SK-MEL-5 (cell line): ENCODE measurements at regions not wholly inside any gene's neighbourhood (a gene's known extent, or its start where the extent isn't known, plus 50 kb on each side); places are given as distances from the start of the nearest gene placed in this dataset.
"Not testable (repeated sequence)": the region's sequence is repeated elsewhere in the genome, so short reads cannot be mapped to it uniquely, and the experiment has no call there.

Experiments
- DNase-seq: peaks from one replicate; pipeline ENCODE4 v3.0.0-alpha.2; 2016; ENCODE audit warnings: low read depth, low spot score
- in situ Hi-C: cut with HindIII; loops from 2 replicates; pipeline ENCODE4 v1.10.0; 2016; ENCODE audit warnings: low sequenced_read_pairs, high pct_unique_total_duplicates, low pct_unique_long_range_greater_than_20kb

DNA sequence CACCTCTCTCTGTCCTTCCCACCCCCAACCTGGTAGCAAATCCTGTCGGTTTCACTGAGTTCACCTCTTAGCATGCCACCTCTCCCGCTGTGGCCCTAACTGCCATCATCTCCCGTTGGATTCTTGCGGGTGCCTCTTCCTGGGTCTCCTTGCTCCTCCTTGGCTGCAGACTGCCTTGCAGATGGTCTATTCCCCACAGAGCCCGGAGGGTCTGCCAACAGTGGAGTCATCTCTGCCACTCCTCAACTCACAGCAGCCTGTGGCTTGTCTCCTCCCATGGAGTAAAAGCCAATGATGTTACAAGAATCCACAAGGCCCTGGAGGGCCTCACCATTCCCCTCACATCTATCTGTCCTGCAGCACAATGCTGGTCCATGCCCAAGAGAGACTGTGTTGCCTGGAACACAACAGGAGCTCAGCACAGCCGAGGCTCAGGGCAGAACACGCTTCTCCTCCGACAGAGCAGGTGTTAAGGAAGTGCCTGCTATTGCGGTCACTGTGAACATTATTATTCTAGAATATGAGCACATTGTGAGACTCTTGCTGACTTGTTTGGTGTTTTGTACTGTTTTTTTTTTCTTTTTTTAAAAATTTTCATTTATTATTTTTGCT, 241.8 kb upstream of the SULF2 start:
- in situ Hi-C loops: no loop called here
- DNase-seq: no peak

DNA sequence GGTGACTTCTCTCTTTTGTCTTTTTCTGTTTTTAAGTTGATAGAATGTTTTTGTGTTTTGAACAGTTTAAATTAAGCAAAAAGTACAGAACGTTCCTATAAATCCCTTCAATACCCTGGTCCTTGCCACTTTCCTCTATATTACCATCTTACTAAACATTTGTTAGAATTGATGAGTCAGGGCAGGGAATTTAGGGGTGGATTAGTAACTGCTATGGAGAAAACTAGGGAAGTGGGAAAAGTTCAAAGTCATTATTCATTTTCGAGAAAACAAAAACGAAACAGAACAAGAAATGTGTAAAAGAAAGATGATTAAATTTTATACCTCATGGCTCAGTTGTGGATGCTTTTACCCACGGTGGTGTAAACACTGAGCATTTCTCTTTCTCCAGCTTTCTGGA, 240.4 kb upstream of the SULF2 start:
- in situ Hi-C loops: no loop called here
- DNase-seq: no peak

DNA sequence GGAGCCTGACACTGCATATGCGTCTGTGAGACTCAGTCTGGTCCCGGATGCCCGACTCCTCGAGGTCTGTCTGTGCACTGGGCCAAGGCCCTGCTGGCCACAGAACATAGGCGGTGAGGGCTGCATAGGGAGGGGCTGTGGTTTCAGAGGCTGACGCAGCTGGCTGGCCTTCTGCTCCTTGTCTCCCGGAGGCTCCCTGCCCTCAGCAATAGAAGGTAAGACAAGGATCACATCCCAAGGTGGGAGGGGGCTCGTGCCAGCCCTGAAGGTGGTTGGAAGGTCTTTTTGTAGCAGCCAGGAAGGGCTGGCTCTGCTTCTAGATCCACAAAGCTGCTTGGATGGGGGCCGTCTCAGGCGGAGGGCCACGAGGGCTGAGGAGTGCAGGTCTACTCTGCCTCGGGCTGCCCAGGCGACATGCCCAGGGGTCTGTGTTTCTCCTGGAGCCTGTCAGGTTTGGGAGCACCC, 239.8 kb upstream of the SULF2 start:
- in situ Hi-C loops: no loop called here
- DNase-seq: peak; percentile 10

GRCh38 chr20:48024539-48024938, 239.3 kb upstream of the SULF2 start:
- in situ Hi-C loops: no loop called here

GRCh38 chr20:48020696-48021095, 235.4 kb upstream of the SULF2 start:
- in situ Hi-C loops, DNase-seq: not testable (repeated sequence)

More at GRCh38 chr20:48024539-48024938, 239.3 kb upstream of the SULF2 start:
- DNase-seq: no peak

- in situ Hi-C loops: no loop called here
- DNase-seq: no peak
Measured at GRCh38 chr20:48019940-48020339, 234.7 kb upstream of the SULF2 start.

- no peak for DNase-seq
- in situ Hi-C loops: no loop called here
Measured at GRCh38 chr20:48019496-48019895, 234.2 kb upstream of the SULF2 start.

GRCh38 chr20:48018851-48019250, 233.6 kb upstream of the SULF2 start:
- DNase-seq, in situ Hi-C loops: not testable (repeated sequence)

- in situ Hi-C loops: no loop called here
- DNase-seq: no peak
Measured at GRCh38 chr20:48017992-48018391, 232.7 kb upstream of the SULF2 start.

- DNase-seq: no peak
Measured at GRCh38 chr20:48017509-48017908, 232.2 kb upstream of the SULF2 start.

GRCh38 chr20:48015943-48016723, 230.9 kb upstream of the SULF2 start:
- DNase-seq: peak; percentile 42
- in situ Hi-C loops: no loop called here

More at GRCh38 chr20:48017509-48017908, 232.2 kb upstream of the SULF2 start:
- in situ Hi-C loops: no loop called here

DNA sequence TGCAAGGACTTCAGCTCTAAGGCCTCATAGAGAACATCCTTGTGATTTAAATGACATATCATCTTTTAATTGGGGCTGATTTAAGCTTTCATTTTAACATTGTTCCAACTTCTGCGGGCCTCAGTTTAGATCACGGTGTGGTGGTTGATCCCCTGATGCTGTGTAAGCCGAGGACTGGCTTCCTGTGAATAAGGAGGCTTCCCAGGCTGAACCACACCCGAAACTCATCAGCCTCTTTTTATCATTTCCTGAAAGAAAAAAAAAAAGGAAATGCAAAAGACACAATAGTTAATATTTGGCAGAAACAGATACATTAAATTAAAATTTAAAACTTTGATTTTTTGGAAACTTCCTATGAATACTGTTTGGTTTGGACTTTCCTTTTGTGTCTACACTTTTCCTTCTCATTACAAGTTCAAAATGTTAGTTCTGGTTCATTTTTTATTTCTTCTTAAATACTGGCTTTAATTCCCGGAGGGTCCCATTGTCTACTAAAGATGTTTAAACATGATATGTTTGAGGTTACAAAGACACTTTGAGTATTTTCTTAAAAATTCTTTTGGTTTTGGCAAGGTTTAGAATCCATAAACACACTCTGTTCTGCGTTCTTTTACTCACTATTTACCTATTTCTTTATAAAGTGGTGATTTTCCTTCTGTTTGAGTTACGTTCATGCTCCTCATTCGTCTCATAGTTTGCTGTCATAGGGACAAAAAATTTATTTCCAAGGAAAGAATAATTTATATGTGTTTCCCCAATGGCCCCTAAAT, 230.0 kb upstream of the SULF2 start:
- DNase-seq: no peak
- in situ Hi-C loops: no loop called here

DNA sequence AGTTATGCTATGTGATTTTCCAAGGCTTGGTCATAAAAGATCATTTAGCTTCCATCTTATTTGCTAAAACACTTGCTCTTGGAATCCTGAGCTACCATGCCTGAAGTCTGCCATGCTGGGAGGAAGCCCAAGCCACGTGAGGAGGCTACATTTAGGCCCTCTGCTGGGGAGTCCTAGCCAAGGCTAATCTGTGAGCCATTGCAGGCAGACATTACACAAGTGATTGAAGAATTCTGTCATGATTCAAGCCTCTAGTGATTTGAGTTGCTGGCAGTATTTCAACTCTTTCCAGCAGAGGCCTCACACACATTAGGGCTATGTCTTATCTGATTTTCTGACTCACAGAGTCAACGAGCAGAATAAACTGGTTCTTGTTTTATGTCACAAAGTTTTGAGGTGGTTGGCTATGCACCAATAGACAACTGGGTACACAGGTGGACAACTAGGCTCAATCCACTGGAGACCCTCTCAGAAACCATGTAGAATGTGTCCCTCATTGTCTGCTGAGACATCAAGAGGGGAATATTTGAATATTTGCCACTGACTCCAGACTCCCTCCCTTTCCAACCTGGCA, 227.2 kb upstream of the SULF2 start:
- in situ Hi-C loops: no loop called here
- DNase-seq: no peak

GRCh38 chr20:48011025-48011424, 225.7 kb upstream of the SULF2 start:
- DNase-seq: no peak
- in situ Hi-C loops: no loop called here

DNA sequence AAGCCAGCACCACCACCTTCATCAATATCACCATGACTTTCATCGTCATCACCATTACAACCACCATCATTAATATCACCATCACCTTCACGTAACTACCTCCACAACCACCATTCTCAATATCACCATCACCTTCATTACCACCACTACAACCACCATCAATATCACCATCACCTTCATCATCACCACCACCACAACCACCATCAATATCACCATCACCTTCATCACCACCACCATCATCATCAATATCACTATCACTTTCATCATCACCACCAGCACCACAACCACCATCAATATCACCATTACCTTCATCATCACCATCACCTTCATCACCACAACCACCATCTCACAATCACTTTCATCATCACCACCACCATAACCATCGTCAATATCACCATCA, 225.3 kb upstream of the SULF2 start:
- DNase-seq: no peak
- in situ Hi-C loops: no loop called here

GRCh38 chr20:48008850-48009515, 223.7 kb upstream of the SULF2 start:
- in situ Hi-C loops: no loop called here

DNA sequence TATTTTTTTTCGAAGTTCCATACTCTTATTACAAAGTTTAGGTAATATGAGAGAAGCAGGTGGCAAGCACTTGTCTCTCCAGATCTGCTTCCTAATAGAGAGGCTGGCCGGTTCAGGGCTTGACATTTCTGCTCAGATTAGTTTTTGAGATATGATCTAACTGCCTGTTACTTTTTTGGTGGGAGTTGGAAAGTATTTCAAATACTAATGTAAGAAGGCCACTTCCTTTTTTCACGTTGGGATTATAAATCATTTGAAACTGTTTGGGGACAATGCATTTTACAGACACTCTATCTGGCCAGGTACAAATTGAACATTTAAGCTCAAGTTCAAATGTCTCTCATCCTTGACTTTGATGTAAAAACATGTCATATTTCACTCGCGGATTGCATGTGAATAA, 222.1 kb upstream of the SULF2 start:
- no peak for DNase-seq
- in situ Hi-C loops: no loop called here

More at GRCh38 chr20:48008850-48009515, 223.7 kb upstream of the SULF2 start:
- no peak for DNase-seq
